ENCODE measurements at regions not wholly inside any gene's neighbourhood (a gene's known extent, or its start where the extent isn't known, plus 50 kb on each side); places are given as distances from the start of the nearest gene placed in this dataset.

DNA sequence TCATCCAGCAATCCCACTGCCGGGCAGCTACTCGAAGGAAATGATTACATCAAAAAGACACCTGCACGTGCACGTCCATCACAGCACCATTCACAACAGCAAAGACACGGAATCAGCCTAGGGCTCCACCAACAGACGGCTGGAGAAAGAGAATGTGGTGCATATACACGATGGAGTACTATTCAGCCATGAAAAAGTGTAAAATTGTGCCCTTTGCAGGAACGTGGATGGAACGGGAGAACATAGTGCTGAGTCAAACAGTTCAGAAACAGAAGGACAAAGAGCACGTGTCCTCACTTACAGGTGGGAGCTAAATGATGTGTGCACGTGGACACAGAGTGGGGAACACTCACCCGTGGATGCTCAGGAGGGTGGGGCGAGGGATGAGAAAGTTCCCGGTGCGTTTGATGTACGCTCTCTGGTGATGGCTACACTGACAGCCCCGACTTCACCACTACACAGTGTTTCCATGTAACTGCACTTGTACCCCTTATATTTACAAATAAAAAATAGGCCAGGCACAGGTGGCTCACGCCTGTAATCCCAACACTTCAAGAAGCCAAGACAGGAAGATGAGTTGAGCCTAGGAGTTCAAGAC, 92.0 kb downstream of the PDGFA start:
- TF ChIP-seq, protein P1, sequence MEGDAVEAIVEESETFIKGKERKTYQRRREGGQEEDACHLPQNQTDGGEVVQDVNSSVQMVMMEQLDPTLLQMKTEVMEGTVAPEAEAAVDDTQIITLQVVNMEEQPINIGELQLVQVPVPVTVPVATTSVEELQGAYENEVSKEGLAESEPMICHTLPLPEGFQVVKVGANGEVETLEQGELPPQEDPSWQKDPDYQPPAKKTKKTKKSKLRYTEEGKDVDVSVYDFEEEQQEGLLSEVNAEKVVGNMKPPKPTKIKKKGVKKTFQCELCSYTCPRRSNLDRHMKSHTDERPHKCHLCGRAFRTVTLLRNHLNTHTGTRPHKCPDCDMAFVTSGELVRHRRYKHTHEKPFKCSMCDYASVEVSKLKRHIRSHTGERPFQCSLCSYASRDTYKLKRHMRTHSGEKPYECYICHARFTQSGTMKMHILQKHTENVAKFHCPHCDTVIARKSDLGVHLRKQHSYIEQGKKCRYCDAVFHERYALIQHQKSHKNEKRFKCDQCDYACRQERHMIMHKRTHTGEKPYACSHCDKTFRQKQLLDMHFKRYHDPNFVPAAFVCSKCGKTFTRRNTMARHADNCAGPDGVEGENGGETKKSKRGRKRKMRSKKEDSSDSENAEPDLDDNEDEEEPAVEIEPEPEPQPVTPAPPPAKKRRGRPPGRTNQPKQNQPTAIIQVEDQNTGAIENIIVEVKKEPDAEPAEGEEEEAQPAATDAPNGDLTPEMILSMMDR (IDR thresholded peaks at IDR 0.05; ENCODE audit: insufficient read depth, low read length, poor library complexity, severe bottlenecking): no peak
- no peak for DNase-seq (ENCODE audit: extremely low read depth, insufficient read length)
- Histone ChIP-seq H3K4me3 (replicated peaks; ENCODE audit: low read depth, low read length) (no peak overlapping the region), H3K27me3 (replicated peaks; ENCODE audit: control insufficient read depth, insufficient read depth, low read length) (no peaks in the 10 kb centered on the region), H3K36me3 (ENCODE audit: control insufficient read depth, insufficient read depth, low read length) (no peaks in the 10 kb centered on the region)

DNA sequence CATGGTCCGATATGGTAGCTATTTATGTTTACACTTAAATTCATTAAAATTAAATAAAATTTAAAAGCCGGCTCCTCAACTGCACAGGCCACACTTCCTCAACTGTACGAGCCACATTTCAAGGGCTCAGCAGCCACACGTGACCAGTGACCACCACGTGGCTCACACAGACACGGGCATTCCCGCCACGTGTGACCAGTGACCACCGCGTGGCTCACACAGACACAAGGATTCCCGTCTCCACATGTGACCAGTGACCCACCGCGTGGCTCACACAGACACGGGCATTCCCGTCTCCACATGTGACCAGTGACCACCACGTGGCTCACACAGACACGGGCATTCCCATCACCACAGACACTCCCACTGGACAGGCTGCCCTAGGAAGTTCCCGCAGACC, 91.3 kb downstream of the PDGFA start:
- Histone ChIP-seq H3K27me3 (replicated peaks; ENCODE audit: control insufficient read depth, insufficient read depth, low read length) (no peaks in the 10 kb centered on the region), H3K4me3 (replicated peaks; ENCODE audit: low read depth, low read length) (no peak overlapping the region), H3K36me3 (ENCODE audit: control insufficient read depth, insufficient read depth, low read length) (no peaks in the 10 kb centered on the region)
- TF ChIP-seq, protein P1 (IDR thresholded peaks at IDR 0.05; ENCODE audit: insufficient read depth, low read length, poor library complexity, severe bottlenecking): no peak
- DNase-seq (ENCODE audit: extremely low read depth, insufficient read length): no peak

DNA sequence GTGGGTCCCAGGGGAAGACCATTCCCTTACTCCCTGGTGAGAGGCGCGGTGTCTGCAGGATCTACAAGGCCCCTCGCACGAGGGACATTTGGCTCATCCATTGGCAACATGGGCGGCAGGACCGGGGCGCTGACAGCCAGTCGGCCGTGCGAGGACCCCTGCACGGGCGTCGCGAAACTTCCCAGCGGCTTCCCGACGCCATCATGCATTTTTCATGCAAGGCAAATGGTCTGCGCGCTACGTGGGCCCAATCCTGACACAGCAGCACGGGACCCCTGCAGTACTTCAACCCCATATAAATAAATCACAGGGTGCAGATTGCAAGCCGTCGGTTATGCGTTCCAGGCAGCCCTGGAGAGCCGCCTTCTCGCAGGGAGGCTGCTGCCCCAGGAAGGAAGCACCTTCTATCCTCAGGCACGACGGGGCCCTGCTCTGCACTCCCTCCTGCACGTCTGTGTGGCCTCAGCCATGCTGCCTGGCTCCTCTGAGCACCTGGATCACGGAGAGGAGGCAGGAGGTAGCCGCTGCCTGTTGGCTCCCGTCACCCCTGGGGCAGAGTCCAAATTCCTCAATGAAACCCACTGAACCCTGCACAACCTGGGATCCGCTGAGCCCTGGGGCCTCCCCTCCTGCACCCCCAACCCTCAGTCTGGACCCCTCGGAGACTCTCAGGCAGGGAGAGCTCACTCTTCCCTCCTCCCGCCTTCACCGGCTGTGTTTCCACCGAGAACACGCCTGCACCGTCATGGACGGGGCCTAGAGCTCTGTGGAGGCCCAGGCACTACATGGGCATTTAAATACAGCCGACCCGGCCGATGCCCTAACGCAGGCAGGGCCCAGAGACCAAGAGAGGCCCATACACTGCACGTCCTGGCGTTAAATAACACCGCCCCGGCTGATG, 90.5 kb downstream of the PDGFA start:
- DNase-seq (ENCODE audit: extremely low read depth, insufficient read length): no peak
- H3K36me3 ChIP-seq (ENCODE audit: control insufficient read depth, insufficient read depth, low read length): no peaks in the 10 kb centered on the region
- TF ChIP-seq, protein P1 (IDR thresholded peaks at IDR 0.05; ENCODE audit: insufficient read depth, low read length, poor library complexity, severe bottlenecking): no peak
- H3K27me3 ChIP-seq (replicated peaks; ENCODE audit: control insufficient read depth, insufficient read depth, low read length): no peaks in the 10 kb centered on the region
- H3K4me3 ChIP-seq (replicated peaks; ENCODE audit: low read depth, low read length): no peak overlapping the region

DNA sequence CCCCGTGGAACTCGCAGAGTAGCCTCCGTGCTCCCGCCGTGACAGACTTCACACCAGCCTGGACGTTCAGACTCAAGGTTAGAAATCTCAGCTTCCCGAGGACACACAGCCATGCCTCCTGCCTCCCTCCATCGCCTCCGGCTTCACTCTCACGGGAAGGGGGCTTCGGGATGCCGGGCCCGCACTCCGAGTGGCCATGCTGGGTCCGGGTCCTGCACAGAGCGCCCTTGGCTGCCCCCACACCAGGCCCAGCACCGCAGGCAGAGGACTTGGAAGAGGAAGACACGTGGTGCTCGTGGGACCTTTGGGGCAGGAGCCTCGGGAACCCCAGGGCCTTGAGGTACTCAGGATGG, 89.8 kb downstream of the PDGFA start:
- Histone ChIP-seq H3K36me3 (ENCODE audit: control insufficient read depth, insufficient read depth, low read length) (no peaks in the 10 kb centered on the region), H3K4me3 (replicated peaks; ENCODE audit: low read depth, low read length) (no peak overlapping the region), H3K27me3 (replicated peaks; ENCODE audit: control insufficient read depth, insufficient read depth, low read length) (no peaks in the 10 kb centered on the region)
- no peak for DNase-seq (ENCODE audit: extremely low read depth, insufficient read length)
- TF ChIP-seq, protein P1 (IDR thresholded peaks at IDR 0.05; ENCODE audit: insufficient read depth, low read length, poor library complexity, severe bottlenecking): no peak

DNA sequence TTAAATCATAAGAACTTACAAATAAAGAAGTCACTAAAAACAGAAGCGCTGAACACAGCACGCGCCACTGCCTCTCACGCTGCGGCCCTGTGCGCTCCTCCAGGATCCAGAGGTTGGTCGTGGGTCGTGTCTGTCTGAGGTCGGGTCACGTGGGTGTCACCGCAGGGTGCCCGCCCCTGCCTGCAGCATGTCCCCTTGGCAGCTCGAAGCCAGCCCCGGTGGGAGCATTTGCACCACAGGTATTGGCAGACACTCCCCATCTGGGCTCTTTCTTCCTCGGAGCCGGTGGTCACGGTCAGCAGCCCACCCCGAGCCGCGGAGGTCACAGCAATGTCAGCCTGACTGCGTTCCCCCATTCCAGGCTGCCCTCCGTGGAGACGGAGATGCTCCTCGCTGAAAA, 88.6 kb downstream of the PDGFA start:
- Histone ChIP-seq H3K4me3 (replicated peaks; ENCODE audit: low read depth, low read length) (no peak overlapping the region), H3K36me3 (ENCODE audit: control insufficient read depth, insufficient read depth, low read length) (no peaks in the 10 kb centered on the region)
- TF ChIP-seq, protein P1 (IDR thresholded peaks at IDR 0.05; ENCODE audit: insufficient read depth, low read length, poor library complexity, severe bottlenecking): no peak

More for the DNA sequence above, 88.6 kb downstream of the PDGFA start:
- H3K27me3 ChIP-seq (replicated peaks; ENCODE audit: control insufficient read depth, insufficient read depth, low read length): no peaks in the 10 kb centered on the region
- DNase-seq (ENCODE audit: extremely low read depth, insufficient read length): no peak

All from GM06990 (cell line).